Spleen (tissue), 7 donors: ENCODE measurements at regions not wholly inside any gene's neighbourhood (a gene's known extent, or its start where the extent isn't known, plus 50 kb on each side); places are given as distances from the start of the nearest gene placed in this dataset.

Source experiments
- POLR2A ChIP-seq, 3 donors: fragments of 450-650 bp; IDR thresholded peaks; one replicate each; pipeline ENCODE4 v1.5.1; 2017; ENCODE audit warnings: antibody characterized with exemption in 3 of 3, mild to moderate bottlenecking in 1 of 3
- POLR2AphosphoS5 ChIP-seq, 3 donors: sonication (generic); formaldehyde crosslinking; IDR thresholded peaks; one replicate each; pipeline ENCODE4 v1.5.1; 2017; ENCODE audit warnings: antibody characterized with exemption in 3 of 3
- TF ChIP-seq, protein P1 (sequence below), 11 experiments: fragments of 200-600 bp in 7 of 11; fragments of 450-650 bp in 4 of 11; sonication (generic) in 4 of 11; IDR thresholded peaks in 8 of 11; conservative IDR thresholded peaks in 3 of 11; 1 replicate in 7 of 11; 2 replicates in 4 of 11; pipeline versions ENCODE4 v1.4.0 to v1.8.0; 2016 to 2021; ENCODE audit warnings: antibody characterized with exemption in 11 of 11, inconsistent platforms in 4 of 11, mild to moderate bottlenecking in 1 of 11
- donor health status: DM: no; HTN: no; CAD: no; lungs with moderate emphysema.
- donor health status: DM: no; HTN: no; CAD: no.
- donor health status: DM: no; HTN: no; CAD: no.

DNA sequence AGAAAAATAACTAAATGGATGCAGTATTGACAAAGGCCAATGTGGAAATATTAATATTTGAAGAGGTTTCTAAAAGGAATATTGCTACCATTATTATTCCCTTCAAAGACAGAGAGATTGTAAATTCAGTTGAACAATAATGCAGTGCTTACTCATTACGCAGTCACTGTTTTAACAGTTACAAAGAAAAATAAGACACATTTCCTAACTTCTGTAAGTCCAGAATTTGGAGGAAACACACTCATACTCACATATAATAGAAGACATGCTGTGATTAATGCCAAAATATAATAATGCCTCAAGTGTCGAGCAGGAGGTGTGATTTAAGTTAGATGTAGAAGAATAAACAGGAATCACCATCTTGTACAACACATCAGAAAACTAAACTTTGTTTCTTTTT lies 389.2 kb downstream of the FBXO15 start:
- TF ChIP-seq, protein P1, sequence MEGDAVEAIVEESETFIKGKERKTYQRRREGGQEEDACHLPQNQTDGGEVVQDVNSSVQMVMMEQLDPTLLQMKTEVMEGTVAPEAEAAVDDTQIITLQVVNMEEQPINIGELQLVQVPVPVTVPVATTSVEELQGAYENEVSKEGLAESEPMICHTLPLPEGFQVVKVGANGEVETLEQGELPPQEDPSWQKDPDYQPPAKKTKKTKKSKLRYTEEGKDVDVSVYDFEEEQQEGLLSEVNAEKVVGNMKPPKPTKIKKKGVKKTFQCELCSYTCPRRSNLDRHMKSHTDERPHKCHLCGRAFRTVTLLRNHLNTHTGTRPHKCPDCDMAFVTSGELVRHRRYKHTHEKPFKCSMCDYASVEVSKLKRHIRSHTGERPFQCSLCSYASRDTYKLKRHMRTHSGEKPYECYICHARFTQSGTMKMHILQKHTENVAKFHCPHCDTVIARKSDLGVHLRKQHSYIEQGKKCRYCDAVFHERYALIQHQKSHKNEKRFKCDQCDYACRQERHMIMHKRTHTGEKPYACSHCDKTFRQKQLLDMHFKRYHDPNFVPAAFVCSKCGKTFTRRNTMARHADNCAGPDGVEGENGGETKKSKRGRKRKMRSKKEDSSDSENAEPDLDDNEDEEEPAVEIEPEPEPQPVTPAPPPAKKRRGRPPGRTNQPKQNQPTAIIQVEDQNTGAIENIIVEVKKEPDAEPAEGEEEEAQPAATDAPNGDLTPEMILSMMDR (IDR thresholded peaks at IDR 0.05 in 8 of 11, conservative IDR thresholded peaks at IDR 0.05 in 3 of 11) = no peak
- TF ChIP-seq POLR2A (IDR thresholded peaks at IDR 0.05) = no peak
- TF ChIP-seq POLR2AphosphoS5 (IDR thresholded peaks at IDR 0.05) = no peak
